RKO (cell line): ENCODE measurements at regions not wholly inside any gene's neighbourhood (a gene's known extent, or its start where the extent isn't known, plus 50 kb on each side); places are given as distances from the start of the nearest gene placed in this dataset.

Source experiments
- DNase-seq: peaks from one replicate; pipeline ENCODE4 v3.0.0-alpha.2; 2016; ENCODE audit warnings: low spot score

- DNase-seq = peak; percentile 25
Observed at GRCh38 chr6:139597771-139598755, 223.6 kb upstream of the CITED2 start.

GRCh38 chr6:139597087-139597763 lies 222.8 kb upstream of the CITED2 start:
- no peak for DNase-seq

- DNase-seq = no peak
Observed at GRCh38 chr6:139595183-139595582, 220.7 kb upstream of the CITED2 start.

GRCh38 chr6:139594333-139594965 lies 220.0 kb upstream of the CITED2 start:
- no peak for DNase-seq

- DNase-seq = no peak
Observed at GRCh38 chr6:139593081-139593480, 218.6 kb upstream of the CITED2 start.

- DNase-seq = no peak
Observed at GRCh38 chr6:139592011-139592410, 217.6 kb upstream of the CITED2 start.

GRCh38 chr6:139591075-139591865 lies 216.8 kb upstream of the CITED2 start:
- DNase-seq = no peak

- DNase-seq = no peak
Observed at GRCh38 chr6:139590206-139590605, 215.8 kb upstream of the CITED2 start.

- DNase-seq = no peak
Observed at GRCh38 chr6:139588734-139589593, 214.5 kb upstream of the CITED2 start.

- no peak for DNase-seq
Observed at GRCh38 chr6:139588076-139588639, 213.7 kb upstream of the CITED2 start.

- no peak for DNase-seq
Observed at GRCh38 chr6:139587469-139587868, 213.0 kb upstream of the CITED2 start.

GRCh38 chr6:139586273-139586672 lies 211.8 kb upstream of the CITED2 start:
- DNase-seq = no peak

- no peak for DNase-seq
Observed at GRCh38 chr6:139584599-139584998, 210.2 kb upstream of the CITED2 start.

GRCh38 chr6:139583420-139583819 lies 209.0 kb upstream of the CITED2 start:
- DNase-seq = no peak

- no peak for DNase-seq
Observed at GRCh38 chr6:139582956-139583355, 208.5 kb upstream of the CITED2 start.

GRCh38 chr6:139581485-139581865 lies 207.0 kb upstream of the CITED2 start:
- DNase-seq = no peak

GRCh38 chr6:139580592-139581484 lies 206.4 kb upstream of the CITED2 start:
- no peak for DNase-seq

GRCh38 chr6:139577763-139578604 lies 203.5 kb upstream of the CITED2 start:
- DNase-seq = peak; percentile 12
